ENCODE measurements at regions not wholly inside any gene's neighbourhood (a gene's known extent, or its start where the extent isn't known, plus 50 kb on each side); places are given as distances from the start of the nearest gene placed in this dataset.

GRCh38 chr2:19300961-19301360 is 57.5 kb downstream of the OSR1 start:
- DNase-seq = no peak

GRCh38 chr2:19299522-19299921 is 58.9 kb downstream of the OSR1 start:
- no peak for DNase-seq

- no peak for DNase-seq
These were observed 59.4 kb downstream of the OSR1 start for GRCh38 chr2:19299032-19299431.

GRCh38 chr2:19297716-19298115 is 60.7 kb downstream of the OSR1 start:
- no peak for DNase-seq

GRCh38 chr2:19295998-19296502 is 62.4 kb downstream of the OSR1 start:
- no peak for DNase-seq

GRCh38 chr2:19292007-19292406 is 66.4 kb downstream of the OSR1 start:
- no peak for DNase-seq

- DNase-seq = no peak
These were observed 70.1 kb downstream of the OSR1 start for GRCh38 chr2:19288291-19288690.

GRCh38 chr2:19287324-19287723 is 71.1 kb downstream of the OSR1 start:
- DNase-seq = no peak

GRCh38 chr2:19282305-19282704 is 76.1 kb downstream of the OSR1 start:
- no peak for DNase-seq

- no peak for DNase-seq
These were observed 84.0 kb downstream of the OSR1 start for GRCh38 chr2:19274439-19274838.

- no peak for DNase-seq
These were observed 85.4 kb downstream of the OSR1 start for GRCh38 chr2:19272941-19273470.

GRCh38 chr2:19272039-19272438 is 86.4 kb downstream of the OSR1 start:
- DNase-seq = no peak

- no peak for DNase-seq
These were observed 93.6 kb downstream of the OSR1 start for GRCh38 chr2:19264852-19265251.

GRCh38 chr2:19262150-19262549 is 96.3 kb downstream of the OSR1 start:
- DNase-seq = no peak

- DNase-seq = no peak
These were observed 97.4 kb downstream of the OSR1 start for GRCh38 chr2:19261061-19261460.

GRCh38 chr2:19256121-19256601 is 102.3 kb downstream of the OSR1 start:
- DNase-seq = no peak

- no peak for DNase-seq
These were observed 102.9 kb downstream of the OSR1 start for GRCh38 chr2:19255481-19255880.

GRCh38 chr2:19251554-19251953 is 106.9 kb downstream of the OSR1 start:
- no peak for DNase-seq

GRCh38 chr2:19250906-19251305 is 107.5 kb downstream of the OSR1 start:
- DNase-seq = no peak

- DNase-seq = no peak
These were observed 111.2 kb downstream of the OSR1 start for GRCh38 chr2:19247186-19247585.

- no peak for DNase-seq
These were observed 111.9 kb downstream of the OSR1 start for GRCh38 chr2:19246496-19246895.

- no peak for DNase-seq
These were observed 113.7 kb downstream of the OSR1 start for GRCh38 chr2:19244460-19245363.

GRCh38 chr2:19238440-19239060 is 119.9 kb downstream of the OSR1 start:
- no peak for DNase-seq

- DNase-seq = no peak
These were observed 123.1 kb downstream of the OSR1 start for GRCh38 chr2:19235308-19235707.
